ENCODE measurements at regions not wholly inside any gene's neighbourhood (a gene's known extent, or its start where the extent isn't known, plus 50 kb on each side); places are given as distances from the start of the nearest gene placed in this dataset.

GRCh38 chr2:59259913-59260312 lies 1018.8 kb upstream of the FANCL start:
- TF ChIP-seq, protein P1, sequence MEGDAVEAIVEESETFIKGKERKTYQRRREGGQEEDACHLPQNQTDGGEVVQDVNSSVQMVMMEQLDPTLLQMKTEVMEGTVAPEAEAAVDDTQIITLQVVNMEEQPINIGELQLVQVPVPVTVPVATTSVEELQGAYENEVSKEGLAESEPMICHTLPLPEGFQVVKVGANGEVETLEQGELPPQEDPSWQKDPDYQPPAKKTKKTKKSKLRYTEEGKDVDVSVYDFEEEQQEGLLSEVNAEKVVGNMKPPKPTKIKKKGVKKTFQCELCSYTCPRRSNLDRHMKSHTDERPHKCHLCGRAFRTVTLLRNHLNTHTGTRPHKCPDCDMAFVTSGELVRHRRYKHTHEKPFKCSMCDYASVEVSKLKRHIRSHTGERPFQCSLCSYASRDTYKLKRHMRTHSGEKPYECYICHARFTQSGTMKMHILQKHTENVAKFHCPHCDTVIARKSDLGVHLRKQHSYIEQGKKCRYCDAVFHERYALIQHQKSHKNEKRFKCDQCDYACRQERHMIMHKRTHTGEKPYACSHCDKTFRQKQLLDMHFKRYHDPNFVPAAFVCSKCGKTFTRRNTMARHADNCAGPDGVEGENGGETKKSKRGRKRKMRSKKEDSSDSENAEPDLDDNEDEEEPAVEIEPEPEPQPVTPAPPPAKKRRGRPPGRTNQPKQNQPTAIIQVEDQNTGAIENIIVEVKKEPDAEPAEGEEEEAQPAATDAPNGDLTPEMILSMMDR (IDR thresholded peaks at IDR 0.05; ENCODE audit: poor library complexity, severe bottlenecking) = no peak
- TF ChIP-seq SMC3 (conservative IDR thresholded peaks at IDR 0.05; ENCODE audit: poor library complexity) = no peak
- TF ChIP-seq EP300 (conservative IDR thresholded peaks at IDR 0.05; ENCODE audit: poor library complexity, severe bottlenecking) = no peak
- no peak for TF ChIP-seq EZH2 (IDR thresholded peaks at IDR 0.05; ENCODE audit: borderline replicate concordance, insufficient read depth, low read length, poor library complexity, severe bottlenecking)
